ENCODE measurements at regions not wholly inside any gene's neighbourhood (a gene's known extent, or its start where the extent isn't known, plus 50 kb on each side); places are given as distances from the start of the nearest gene placed in this dataset.

GRCh38 chr6:15798533-15799255 lies 135.9 kb upstream of the DTNBP1 start:
- H4K20me1 ChIP-seq (ENCODE audit: insufficient read depth) = no peaks in the 10 kb centered on the region
- no peak for TF ChIP-seq TCF7L2 (IDR thresholded peaks at IDR 0.05; ENCODE audit: borderline replicate concordance, extremely low read depth, insufficient read depth, insufficient read length)
- no peak for TF ChIP-seq REST (IDR thresholded peaks at IDR 0.05; ENCODE audit: low read depth)
- TF ChIP-seq FOSL1 (IDR thresholded peaks at IDR 0.05; ENCODE audit: low read depth) = no peak
- no peak for TF ChIP-seq ZNF274 (IDR thresholded peaks at IDR 0.05; ENCODE audit: low read depth, low read length)
- no peak for TF ChIP-seq ELF1 (IDR thresholded peaks at IDR 0.05; ENCODE audit: borderline replicate concordance, low read depth)
- TF ChIP-seq POLR2A (IDR thresholded peaks at IDR 0.05; ENCODE audit: borderline replicate concordance, extremely low read depth, insufficient read depth, insufficient read length) = no peak
- TF ChIP-seq MAX (IDR thresholded peaks at IDR 0.05) = no peak
- no peak for TF ChIP-seq EZH2phosphoT487 (IDR thresholded peaks at IDR 0.05; ENCODE audit: borderline replicate concordance)
- TF ChIP-seq JUND (IDR thresholded peaks at IDR 0.05) = no peak
- no peak for TF ChIP-seq RAD21 (IDR thresholded peaks at IDR 0.05; ENCODE audit: low read depth)
- TF ChIP-seq SIN3A (IDR thresholded peaks at IDR 0.05; ENCODE audit: low read depth) = no peak
- TF ChIP-seq CEBPB (IDR thresholded peaks at IDR 0.05; ENCODE audit: low read depth) = no peak
- TF ChIP-seq ATF3 (IDR thresholded peaks at IDR 0.05) = no peak
- no peak for TF ChIP-seq ZFX (IDR thresholded peaks at IDR 0.05)
- no peak for TF ChIP-seq POLR2AphosphoS5 (IDR thresholded peaks at IDR 0.05; ENCODE audit: low read depth, low read length)
- TF ChIP-seq CTCF (IDR thresholded peaks at IDR 0.05 in 2 of 3, conservative IDR thresholded peaks at IDR 0.05 in 1 of 3; ENCODE audit: borderline replicate concordance in 1 of 3, insufficient read depth in 1 of 3, low read depth in 2 of 3, low read length in 2 of 3) = no peak
- no peaks in the 10 kb centered on the region; a peak in 2 of 4 replicates for H3K9me3 ChIP-seq (ENCODE audit: control insufficient read depth in 1 of 2, insufficient read depth in 1 of 2, low read depth in 1 of 2, low read length in 2 of 2)
- no peaks in the 10 kb centered on the region for H3K36me3 ChIP-seq (ENCODE audit: control insufficient read depth in 1 of 2, insufficient read depth in 2 of 2, low read length in 2 of 2)
- ChIA-PET RAD21 (ENCODE audit: low non-redundant PET in 1 of 2, low total read pairs in 2 of 2, uncharacterized antibody in 2 of 2, unreplicated experiment in 2 of 2) (no interaction called here), POLR2A (no interaction called here), CTCF (interaction anchor here (0.5 kb wide), 1 partner anchor 1084 kb away, joined by 4 read pairs; no protein-coding TSS in a partner anchor)
- H3K4me1 ChIP-seq (ENCODE audit: control insufficient read depth in 1 of 2, insufficient read depth in 2 of 2, low read length in 2 of 2) = no peaks in the 10 kb centered on the region
- no peaks in the 10 kb centered on the region for H3K9me2 ChIP-seq (ENCODE audit: insufficient read depth)
- H3K27ac ChIP-seq (ENCODE audit: low read depth, low read length) = no peak overlapping the region
- no peak overlapping the region for H2AFZ ChIP-seq (ENCODE audit: low read depth, low read length, poor library complexity, severe bottlenecking)
- ATAC-seq (no peak), DNase-seq (ENCODE audit: low read depth, low spot score) (no peak)
- no peak overlapping the region for H3K9ac ChIP-seq (ENCODE audit: low read length)
- H3K79me2 ChIP-seq (ENCODE audit: insufficient read depth, low read length) = no peaks in the 10 kb centered on the region
- no peak overlapping the region for H3K4me2 ChIP-seq (ENCODE audit: low read length)
- BruUV-seq (replicated peaks) = no TSS peak
- intact Hi-C loops (cut with micrococcal nuclease) = no loop called here
- no peaks in the 10 kb centered on the region for H3K27me3 ChIP-seq (ENCODE audit: insufficient read depth, low read length)
- no peak overlapping the region for H3K4me3 ChIP-seq (replicated peaks in 1 of 2; ENCODE audit: low read depth in 1 of 2, low read length in 2 of 2)
